ENCODE measurements at regions not wholly inside any gene's neighbourhood (a gene's known extent, or its start where the extent isn't known, plus 50 kb on each side); places are given as distances from the start of the nearest gene placed in this dataset.

- TF ChIP-seq GATA2 (IDR thresholded peaks at IDR 0.05; ENCODE audit: low read depth, low read length) (no peak), GATA3 (IDR thresholded peaks at IDR 0.05; ENCODE audit: low read depth, low read length) (no peak)
Measured at GRCh38 chr3:877001-877400, 215.8 kb upstream of the CNTN6 start.

DNA sequence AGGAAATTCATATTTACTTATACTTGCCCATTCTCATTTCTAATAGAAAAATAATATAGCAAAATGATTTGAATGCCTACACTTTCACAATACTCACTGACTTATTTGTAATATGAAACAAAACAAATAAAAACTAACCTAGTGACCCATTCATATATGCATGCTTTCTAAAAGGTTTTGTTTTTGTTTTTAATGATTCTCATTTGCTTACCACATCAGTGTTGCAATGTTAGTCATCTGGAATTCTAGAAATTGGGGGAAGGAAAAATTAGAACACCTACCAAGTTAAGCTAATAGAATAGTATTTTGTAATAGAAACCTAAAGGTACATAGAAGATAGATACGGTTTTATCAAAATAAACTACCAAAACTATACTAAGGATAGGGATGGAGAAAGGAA is 214.1 kb upstream of the CNTN6 start:
- no peak for TF ChIP-seq GATA3 (IDR thresholded peaks at IDR 0.05; ENCODE audit: low read depth, low read length)
- no peak for TF ChIP-seq GATA2 (IDR thresholded peaks at IDR 0.05; ENCODE audit: low read depth, low read length)

- TF ChIP-seq GATA3 (IDR thresholded peaks at IDR 0.05; ENCODE audit: low read depth, low read length) = no peak
- no peak for TF ChIP-seq GATA2 (IDR thresholded peaks at IDR 0.05; ENCODE audit: low read depth, low read length)
Measured at GRCh38 chr3:880371-880770, 212.5 kb upstream of the CNTN6 start.

- no peak for TF ChIP-seq GATA3 (IDR thresholded peaks at IDR 0.05; ENCODE audit: low read depth, low read length)
- TF ChIP-seq GATA2 (IDR thresholded peaks at IDR 0.05; ENCODE audit: low read depth, low read length) = no peak
Measured at GRCh38 chr3:882533-882932, 210.3 kb upstream of the CNTN6 start.

DNA sequence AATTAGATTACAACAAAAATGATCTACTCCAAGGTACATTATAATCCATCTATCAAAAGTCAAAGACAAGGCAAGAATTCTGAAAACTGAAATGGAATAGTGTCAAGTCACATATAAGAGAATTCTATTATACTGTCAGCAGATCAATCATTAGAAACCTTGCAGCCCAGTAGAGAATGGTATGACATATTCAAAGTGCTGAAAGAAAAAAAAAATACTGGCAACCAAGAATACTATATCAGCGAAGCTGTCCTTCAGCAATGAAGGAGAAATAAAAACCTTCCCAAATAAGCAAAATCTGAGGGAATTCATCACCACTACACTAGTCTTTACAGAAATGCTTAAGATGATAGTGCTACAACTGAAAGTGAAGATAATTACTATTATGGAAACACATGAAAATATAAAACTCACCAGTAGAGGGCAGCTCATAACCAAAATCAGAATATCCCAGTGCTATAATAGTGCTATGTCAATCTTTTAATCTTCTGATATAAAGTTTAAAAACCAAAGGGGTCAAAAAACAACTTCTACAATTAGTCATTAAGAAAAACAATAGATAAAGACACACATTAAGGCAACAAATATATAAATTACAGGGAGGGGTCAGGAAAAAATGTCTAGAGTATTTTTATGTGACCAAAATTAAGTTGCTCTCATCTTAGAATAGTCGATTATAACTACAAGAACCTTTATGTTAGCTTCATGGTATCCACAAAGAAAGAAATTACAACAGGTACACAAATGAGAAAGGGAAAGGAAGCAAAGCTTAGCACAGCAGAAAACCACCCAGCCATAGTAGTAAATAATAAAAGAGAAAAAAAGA is 190.7 kb upstream of the CNTN6 start:
- TF ChIP-seq GATA3 (IDR thresholded peaks at IDR 0.05; ENCODE audit: low read depth, low read length) = no peak
- no peak for TF ChIP-seq GATA2 (IDR thresholded peaks at IDR 0.05; ENCODE audit: low read depth, low read length)

DNA sequence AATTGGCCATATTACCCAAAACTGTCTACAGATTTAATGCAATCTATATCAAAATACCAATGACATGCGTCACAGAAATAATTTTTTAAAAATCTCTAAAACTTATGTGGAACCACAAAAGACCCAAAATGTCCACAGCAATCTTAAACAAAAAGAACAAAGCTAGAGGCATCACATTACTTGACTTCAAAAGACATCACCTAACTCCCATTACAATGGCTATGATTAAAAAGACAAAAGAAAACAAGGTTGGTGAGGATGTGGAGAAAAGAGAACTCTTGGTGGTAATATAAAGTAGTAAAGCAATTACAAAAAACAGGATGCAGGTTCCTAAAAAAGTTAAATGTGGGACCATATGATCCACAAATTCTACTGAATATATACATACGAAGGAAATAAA is 187.6 kb upstream of the CNTN6 start:
- TF ChIP-seq GATA3 (IDR thresholded peaks at IDR 0.05; ENCODE audit: low read depth, low read length) (no peak), GATA2 (IDR thresholded peaks at IDR 0.05; ENCODE audit: low read depth, low read length) (no peak)

DNA sequence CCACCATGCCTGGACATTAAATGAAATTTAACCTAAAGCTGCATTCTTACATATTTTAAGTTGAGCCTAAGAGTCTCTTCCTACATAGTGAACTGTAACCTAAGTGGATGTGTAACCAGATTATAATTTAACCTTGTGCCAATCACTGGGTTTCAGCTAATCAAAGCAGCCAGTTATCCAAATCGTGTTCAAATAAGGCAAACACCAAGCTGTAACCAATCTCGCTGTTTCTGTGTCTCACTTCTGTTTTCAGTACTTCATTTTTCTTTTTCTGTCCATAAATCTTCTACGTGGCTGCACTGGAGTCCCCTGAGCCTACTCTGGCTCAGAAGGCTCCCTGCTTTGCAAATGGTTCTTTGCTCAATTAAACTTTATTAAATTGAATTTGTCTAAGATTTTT is 186.1 kb upstream of the CNTN6 start:
- TF ChIP-seq GATA3 (IDR thresholded peaks at IDR 0.05; ENCODE audit: low read depth, low read length) = no peak
- no peak for TF ChIP-seq GATA2 (IDR thresholded peaks at IDR 0.05; ENCODE audit: low read depth, low read length)

GRCh38 chr3:908839-909238 is 184.0 kb upstream of the CNTN6 start:
- TF ChIP-seq GATA3 (IDR thresholded peaks at IDR 0.05; ENCODE audit: low read depth, low read length) (no peak), GATA2 (IDR thresholded peaks at IDR 0.05; ENCODE audit: low read depth, low read length) (no peak)

GRCh38 chr3:923161-923910 is 169.5 kb upstream of the CNTN6 start:
- TF ChIP-seq GATA2 (IDR thresholded peaks at IDR 0.05; ENCODE audit: low read depth, low read length) (no peak), GATA3 (IDR thresholded peaks at IDR 0.05; ENCODE audit: low read depth, low read length) (no peak)

GRCh38 chr3:930866-931265 is 162.0 kb upstream of the CNTN6 start:
- no peak for TF ChIP-seq GATA3 (IDR thresholded peaks at IDR 0.05; ENCODE audit: low read depth, low read length)
- no peak for TF ChIP-seq GATA2 (IDR thresholded peaks at IDR 0.05; ENCODE audit: low read depth, low read length)

GRCh38 chr3:933326-933725 is 159.5 kb upstream of the CNTN6 start:
- no peak for TF ChIP-seq GATA2 (IDR thresholded peaks at IDR 0.05; ENCODE audit: low read depth, low read length)
- TF ChIP-seq GATA3 (IDR thresholded peaks at IDR 0.05; ENCODE audit: low read depth, low read length) = no peak

- TF ChIP-seq GATA2 (IDR thresholded peaks at IDR 0.05; ENCODE audit: low read depth, low read length) = no peak
- TF ChIP-seq GATA3 (IDR thresholded peaks at IDR 0.05; ENCODE audit: low read depth, low read length) = no peak
Measured at GRCh38 chr3:944786-945185, 148.0 kb upstream of the CNTN6 start.

- no peak for TF ChIP-seq GATA3 (IDR thresholded peaks at IDR 0.05; ENCODE audit: low read depth, low read length)
- TF ChIP-seq GATA2 (IDR thresholded peaks at IDR 0.05; ENCODE audit: low read depth, low read length) = no peak
Measured at GRCh38 chr3:945738-946137, 147.1 kb upstream of the CNTN6 start.

DNA sequence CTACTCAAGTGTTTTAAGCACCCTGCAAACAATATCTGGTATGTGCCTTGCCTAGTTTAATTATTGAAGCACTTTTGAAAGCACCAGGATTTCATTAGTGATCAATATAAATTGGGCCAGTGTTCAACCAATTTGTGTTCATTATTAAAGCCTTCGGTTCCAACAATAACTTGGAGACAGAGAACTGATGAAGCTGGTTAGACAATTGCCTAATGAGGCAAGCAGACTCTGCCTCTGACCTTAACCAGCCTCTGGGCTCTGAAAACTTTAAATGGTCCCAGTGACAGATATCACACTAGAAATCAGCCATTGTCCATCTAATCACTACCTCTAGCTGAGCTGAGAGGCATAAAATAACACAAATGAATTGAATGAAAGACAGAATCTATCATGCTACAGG is 139.9 kb upstream of the CNTN6 start:
- TF ChIP-seq GATA2 (IDR thresholded peaks at IDR 0.05; ENCODE audit: low read depth, low read length) (no peak), GATA3 (IDR thresholded peaks at IDR 0.05; ENCODE audit: low read depth, low read length) (no peak)

GRCh38 chr3:963255-963654 is 129.6 kb upstream of the CNTN6 start:
- TF ChIP-seq GATA3 (IDR thresholded peaks at IDR 0.05; ENCODE audit: low read depth, low read length) (no peak), GATA2 (IDR thresholded peaks at IDR 0.05; ENCODE audit: low read depth, low read length) (no peak)

All from SH-SY5Y (cell line).